Mesenteric fat pad (tissue), 1 donor: ENCODE measurements at regions not wholly inside any gene's neighbourhood (a gene's known extent, or its start where the extent isn't known, plus 50 kb on each side); places are given as distances from the start of the nearest gene placed in this dataset.
"Not testable (repeated sequence)": the region's sequence is repeated elsewhere in the genome, so short reads cannot be mapped to it uniquely, and the experiment has no call there.

Experiments used
- DNase-seq: peaks from one replicate; pipeline ENCODE4 v3.0.0-alpha.2; 2020; ENCODE audit warnings: low spot score
- donor health status: DM: yes; HTN: yes; CAD: no.

GRCh38 chr2:195363496-195363895 is 293.5 kb upstream of the SLC39A10 start:
- DNase-seq: no peak

- DNase-seq: no peak
Observed at GRCh38 chr2:195360242-195360641, 296.8 kb upstream of the SLC39A10 start.

- no peak for DNase-seq
Observed at GRCh38 chr2:195359043-195359735, 297.8 kb upstream of the SLC39A10 start.

- DNase-seq: no peak
Observed at GRCh38 chr2:195356920-195357440, 300.0 kb upstream of the SLC39A10 start.

- no peak for DNase-seq
Observed at GRCh38 chr2:195356026-195356425, 301.0 kb upstream of the SLC39A10 start.

GRCh38 chr2:195352581-195352980 is 304.4 kb upstream of the SLC39A10 start:
- no peak for DNase-seq

GRCh38 chr2:195343942-195344530 is 313.0 kb upstream of the SLC39A10 start:
- no peak for DNase-seq

- DNase-seq: no peak
Observed at GRCh38 chr2:195343540-195343939, 313.5 kb upstream of the SLC39A10 start.

GRCh38 chr2:195342061-195342460 is 315.0 kb upstream of the SLC39A10 start:
- no peak for DNase-seq

GRCh38 chr2:195338856-195339255 is 318.2 kb upstream of the SLC39A10 start:
- no peak for DNase-seq

- no peak for DNase-seq
Observed at GRCh38 chr2:195337597-195337996, 319.4 kb upstream of the SLC39A10 start.

GRCh38 chr2:195333869-195334268 is 323.2 kb upstream of the SLC39A10 start:
- no peak for DNase-seq

- DNase-seq: no peak
Observed at GRCh38 chr2:195331966-195332365, 325.1 kb upstream of the SLC39A10 start.

GRCh38 chr2:195331129-195331528 is 325.9 kb upstream of the SLC39A10 start:
- DNase-seq: no peak

- DNase-seq: no peak
Observed at GRCh38 chr2:195330513-195330956, 326.5 kb upstream of the SLC39A10 start.

- DNase-seq: not testable (repeated sequence)
Observed at GRCh38 chr2:195329784-195330183, 327.2 kb upstream of the SLC39A10 start.

- no peak for DNase-seq
Observed at GRCh38 chr2:195326537-195326936, 330.5 kb upstream of the SLC39A10 start.

- DNase-seq: no peak
Observed at GRCh38 chr2:195322324-195322723, 334.7 kb upstream of the SLC39A10 start.

- no peak for DNase-seq
Observed at GRCh38 chr2:195320413-195320973, 336.5 kb upstream of the SLC39A10 start.

GRCh38 chr2:195319548-195320412 is 337.2 kb upstream of the SLC39A10 start:
- DNase-seq: no peak

- no peak for DNase-seq
Observed at GRCh38 chr2:195319112-195319460, 337.9 kb upstream of the SLC39A10 start.
